ENCODE measurements at regions not wholly inside any gene's neighbourhood (a gene's known extent, or its start where the extent isn't known, plus 50 kb on each side); places are given as distances from the start of the nearest gene placed in this dataset.

DNA sequence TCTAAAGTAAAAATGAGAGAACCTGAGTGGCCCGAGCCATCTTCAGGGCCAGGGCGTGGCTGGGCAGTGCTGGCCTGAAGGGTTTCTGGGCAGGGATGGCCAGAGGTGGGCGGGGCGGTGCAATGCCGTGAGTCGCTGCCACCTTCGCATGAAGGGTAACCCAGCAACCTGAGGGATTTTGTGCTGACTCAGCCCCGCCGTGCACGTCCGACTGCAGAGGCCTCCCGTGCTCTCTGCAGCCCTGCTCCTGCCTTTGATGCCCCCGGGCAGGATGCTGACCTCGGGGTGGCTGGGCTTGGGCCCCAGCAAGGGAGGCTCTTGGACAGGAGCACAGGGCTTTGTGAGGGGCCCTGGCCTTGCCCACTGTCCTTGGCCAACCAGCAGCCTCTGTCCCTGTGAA, 81.7 kb upstream of the GATA5 start:
- TF ChIP-seq SMC3 (IDR thresholded peaks at IDR 0.05; ENCODE audit: borderline replicate concordance, low read length) (no peak), SMAD1 (IDR thresholded peaks at IDR 0.05; ENCODE audit: low read depth, partially characterized antibody) (no peak), EZH2 (IDR thresholded peaks at IDR 0.05; ENCODE audit: borderline replicate concordance, control insufficient read depth, low read depth, low read length) (no peak), BMI1 (IDR thresholded peaks at IDR 0.05; ENCODE audit: borderline replicate concordance) (no peak), MEF2A (IDR thresholded peaks at IDR 0.05; ENCODE audit: insufficient read depth, low read depth, low read length) (no peak), POLR2A (IDR thresholded peaks at IDR 0.05; ENCODE audit: low read depth, low read length) (no peak), MXI1 (IDR thresholded peaks at IDR 0.05; ENCODE audit: low read depth, low read length) (no peak), SUZ12 (IDR thresholded peaks at IDR 0.05; ENCODE audit: unreplicated experiment) (no peak)
- TF ChIP-seq, protein P1, sequence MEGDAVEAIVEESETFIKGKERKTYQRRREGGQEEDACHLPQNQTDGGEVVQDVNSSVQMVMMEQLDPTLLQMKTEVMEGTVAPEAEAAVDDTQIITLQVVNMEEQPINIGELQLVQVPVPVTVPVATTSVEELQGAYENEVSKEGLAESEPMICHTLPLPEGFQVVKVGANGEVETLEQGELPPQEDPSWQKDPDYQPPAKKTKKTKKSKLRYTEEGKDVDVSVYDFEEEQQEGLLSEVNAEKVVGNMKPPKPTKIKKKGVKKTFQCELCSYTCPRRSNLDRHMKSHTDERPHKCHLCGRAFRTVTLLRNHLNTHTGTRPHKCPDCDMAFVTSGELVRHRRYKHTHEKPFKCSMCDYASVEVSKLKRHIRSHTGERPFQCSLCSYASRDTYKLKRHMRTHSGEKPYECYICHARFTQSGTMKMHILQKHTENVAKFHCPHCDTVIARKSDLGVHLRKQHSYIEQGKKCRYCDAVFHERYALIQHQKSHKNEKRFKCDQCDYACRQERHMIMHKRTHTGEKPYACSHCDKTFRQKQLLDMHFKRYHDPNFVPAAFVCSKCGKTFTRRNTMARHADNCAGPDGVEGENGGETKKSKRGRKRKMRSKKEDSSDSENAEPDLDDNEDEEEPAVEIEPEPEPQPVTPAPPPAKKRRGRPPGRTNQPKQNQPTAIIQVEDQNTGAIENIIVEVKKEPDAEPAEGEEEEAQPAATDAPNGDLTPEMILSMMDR (IDR thresholded peaks at IDR 0.05 in 2 of 3, conservative IDR thresholded peaks at IDR 0.05 in 1 of 3; ENCODE audit: control insufficient read depth in 2 of 3, extremely low read depth in 1 of 3, insufficient read depth in 1 of 3, low read depth in 3 of 3, low read length in 3 of 3) = no peak
- TF ChIP-seq, protein P2, sequence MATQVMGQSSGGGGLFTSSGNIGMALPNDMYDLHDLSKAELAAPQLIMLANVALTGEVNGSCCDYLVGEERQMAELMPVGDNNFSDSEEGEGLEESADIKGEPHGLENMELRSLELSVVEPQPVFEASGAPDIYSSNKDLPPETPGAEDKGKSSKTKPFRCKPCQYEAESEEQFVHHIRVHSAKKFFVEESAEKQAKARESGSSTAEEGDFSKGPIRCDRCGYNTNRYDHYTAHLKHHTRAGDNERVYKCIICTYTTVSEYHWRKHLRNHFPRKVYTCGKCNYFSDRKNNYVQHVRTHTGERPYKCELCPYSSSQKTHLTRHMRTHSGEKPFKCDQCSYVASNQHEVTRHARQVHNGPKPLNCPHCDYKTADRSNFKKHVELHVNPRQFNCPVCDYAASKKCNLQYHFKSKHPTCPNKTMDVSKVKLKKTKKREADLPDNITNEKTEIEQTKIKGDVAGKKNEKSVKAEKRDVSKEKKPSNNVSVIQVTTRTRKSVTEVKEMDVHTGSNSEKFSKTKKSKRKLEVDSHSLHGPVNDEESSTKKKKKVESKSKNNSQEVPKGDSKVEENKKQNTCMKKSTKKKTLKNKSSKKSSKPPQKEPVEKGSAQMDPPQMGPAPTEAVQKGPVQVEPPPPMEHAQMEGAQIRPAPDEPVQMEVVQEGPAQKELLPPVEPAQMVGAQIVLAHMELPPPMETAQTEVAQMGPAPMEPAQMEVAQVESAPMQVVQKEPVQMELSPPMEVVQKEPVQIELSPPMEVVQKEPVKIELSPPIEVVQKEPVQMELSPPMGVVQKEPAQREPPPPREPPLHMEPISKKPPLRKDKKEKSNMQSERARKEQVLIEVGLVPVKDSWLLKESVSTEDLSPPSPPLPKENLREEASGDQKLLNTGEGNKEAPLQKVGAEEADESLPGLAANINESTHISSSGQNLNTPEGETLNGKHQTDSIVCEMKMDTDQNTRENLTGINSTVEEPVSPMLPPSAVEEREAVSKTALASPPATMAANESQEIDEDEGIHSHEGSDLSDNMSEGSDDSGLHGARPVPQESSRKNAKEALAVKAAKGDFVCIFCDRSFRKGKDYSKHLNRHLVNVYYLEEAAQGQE (IDR thresholded peaks at IDR 0.05; ENCODE audit: low read depth, low read length) = no peak
- TF ChIP-seq, protein P3, sequence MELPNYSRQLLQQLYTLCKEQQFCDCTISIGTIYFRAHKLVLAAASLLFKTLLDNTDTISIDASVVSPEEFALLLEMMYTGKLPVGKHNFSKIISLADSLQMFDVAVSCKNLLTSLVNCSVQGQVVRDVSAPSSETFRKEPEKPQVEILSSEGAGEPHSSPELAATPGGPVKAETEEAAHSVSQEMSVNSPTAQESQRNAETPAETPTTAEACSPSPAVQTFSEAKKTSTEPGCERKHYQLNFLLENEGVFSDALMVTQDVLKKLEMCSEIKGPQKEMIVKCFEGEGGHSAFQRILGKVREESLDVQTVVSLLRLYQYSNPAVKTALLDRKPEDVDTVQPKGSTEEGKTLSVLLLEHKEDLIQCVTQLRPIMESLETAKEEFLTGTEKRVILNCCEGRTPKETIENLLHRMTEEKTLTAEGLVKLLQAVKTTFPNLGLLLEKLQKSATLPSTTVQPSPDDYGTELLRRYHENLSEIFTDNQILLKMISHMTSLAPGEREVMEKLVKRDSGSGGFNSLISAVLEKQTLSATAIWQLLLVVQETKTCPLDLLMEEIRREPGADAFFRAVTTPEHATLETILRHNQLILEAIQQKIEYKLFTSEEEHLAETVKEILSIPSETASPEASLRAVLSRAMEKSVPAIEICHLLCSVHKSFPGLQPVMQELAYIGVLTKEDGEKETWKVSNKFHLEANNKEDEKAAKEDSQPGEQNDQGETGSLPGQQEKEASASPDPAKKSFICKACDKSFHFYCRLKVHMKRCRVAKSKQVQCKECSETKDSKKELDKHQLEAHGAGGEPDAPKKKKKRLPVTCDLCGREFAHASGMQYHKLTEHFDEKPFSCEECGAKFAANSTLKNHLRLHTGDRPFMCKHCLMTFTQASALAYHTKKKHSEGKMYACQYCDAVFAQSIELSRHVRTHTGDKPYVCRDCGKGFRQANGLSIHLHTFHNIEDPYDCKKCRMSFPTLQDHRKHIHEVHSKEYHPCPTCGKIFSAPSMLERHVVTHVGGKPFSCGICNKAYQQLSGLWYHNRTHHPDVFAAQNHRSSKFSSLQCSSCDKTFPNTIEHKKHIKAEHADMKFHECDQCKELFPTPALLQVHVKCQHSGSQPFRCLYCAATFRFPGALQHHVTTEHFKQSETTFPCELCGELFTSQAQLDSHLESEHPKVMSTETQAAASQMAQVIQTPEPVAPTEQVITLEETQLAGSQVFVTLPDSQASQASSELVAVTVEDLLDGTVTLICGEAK (IDR thresholded peaks at IDR 0.05; ENCODE audit: borderline replicate concordance) = no peak

Measured in GM12878 (cell line).